Activated CD8-positive, alpha-beta T cell treated with anti-CD3 and anti-CD28 coated beads, Interleukin-2, amount 10 ng/mL, durations not matched to agents 7 days and 5 days (primary cell): ENCODE measurements at regions not wholly inside any gene's neighbourhood (a gene's known extent, or its start where the extent isn't known, plus 50 kb on each side); places are given as distances from the start of the nearest gene placed in this dataset.

Source experiments
- ATAC-seq: fragments of 150-1000 bp; cut with Tn5 transposase; one replicate; pipeline ENCODE4 v1.10.0; 2021; ENCODE audit warnings: moderate library complexity
- CTCF ChIA-PET: fragments of 350-600 bp; sonication (Branson Sonifier 250); formaldehyde crosslinking; loops from one replicate; lab custom pipeline; 2021; ENCODE audit warnings: antibody characterized with exemption; lab: Charles Lee
- POLR2A ChIA-PET: fragments of 350-600 bp; sonication (Branson Sonifier 250); formaldehyde crosslinking; loops from one replicate; lab custom pipeline; 2021; ENCODE audit warnings: antibody characterized with exemption; lab: Charles Lee
- DNase-seq: peaks from one replicate; pipeline ENCODE4 v3.0.0-alpha.2; 2020
- H3K27ac Mint-ChIP-seq: one replicate; pipeline ENCODE4 v1.8.0; 2021; ENCODE audit warnings: mild to moderate bottlenecking, mixed read lengths
- H3K27me3 Mint-ChIP-seq: one replicate; pipeline ENCODE4 v1.8.0; 2021; ENCODE audit warnings: low read depth, mixed read lengths
- H3K36me3 Mint-ChIP-seq: one replicate; pipeline ENCODE4 v1.8.0; 2021; ENCODE audit warnings: low read depth, mixed read lengths
- H3K4me1 Mint-ChIP-seq: one replicate; pipeline ENCODE4 v1.8.0; 2021; ENCODE audit warnings: low read depth, mixed read lengths
- H3K4me3 Mint-ChIP-seq: one replicate; pipeline ENCODE4 v1.8.0; 2021; ENCODE audit warnings: mild to moderate bottlenecking, mixed read lengths
- H3K9me3 Mint-ChIP-seq: one replicate; pipeline ENCODE4 v1.8.0; 2022; ENCODE audit warnings: mixed read lengths; ENCODE audit not compliant: insufficient read depth

DNA sequence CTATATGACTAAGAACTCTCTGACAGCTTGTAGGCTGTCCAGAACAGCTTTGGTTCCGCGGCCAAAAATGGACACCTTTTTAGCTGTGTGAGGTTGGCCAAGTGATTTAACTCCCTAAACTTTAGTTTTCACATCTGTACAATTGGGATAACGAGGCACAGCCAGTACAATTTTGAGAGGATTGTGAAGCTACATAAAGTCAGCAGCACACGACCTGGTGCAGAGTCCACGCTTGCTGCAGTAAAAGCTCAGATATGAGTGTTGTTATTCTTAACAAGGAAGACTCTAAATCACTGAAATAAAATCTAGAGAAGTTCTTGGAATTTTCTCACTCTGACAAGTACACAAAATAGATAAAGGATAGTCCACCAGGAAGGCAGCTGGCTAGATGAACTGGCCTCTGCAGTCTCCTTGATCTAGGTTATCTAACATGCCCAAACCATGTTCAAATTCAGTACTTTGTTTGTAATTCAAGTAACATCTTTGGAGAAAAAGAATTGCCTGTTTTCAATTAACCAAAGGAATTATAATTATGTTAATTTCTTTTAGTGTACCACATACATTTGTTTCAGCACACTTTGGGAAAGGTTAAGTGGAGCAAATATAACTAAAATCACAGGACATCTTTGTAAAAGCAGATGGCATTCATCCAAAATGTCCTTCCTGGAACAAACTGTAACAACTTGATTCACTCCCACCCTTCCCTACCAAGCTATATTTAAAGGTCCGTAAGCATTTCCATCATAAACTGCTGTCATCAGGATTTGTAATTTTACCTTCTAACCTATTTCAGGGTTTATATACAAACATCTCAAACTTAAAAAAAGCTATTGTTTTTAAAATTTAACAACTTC, 201.7 kb upstream of the STK17B start:
- Mint-ChIP-seq H3K9me3 (peaks cover 6% of the 10 kb centered on the region), H3K27me3 (no peaks in the 10 kb centered on the region), H3K4me1 (no peaks in the 10 kb centered on the region), H3K36me3 (peaks cover 5% of the 10 kb centered on the region), H3K27ac (no peak overlapping the region), H3K4me3 (no peak overlapping the region)
- no peak for ATAC-seq
- no peak for DNase-seq
- CTCF ChIA-PET, result interaction anchor here (0.7 to 1.3 kb wide), 2 partner anchors 35 to 219 kb away, joined by 3 to 4 read pairs; no protein-coding TSS in a partner anchor
- POLR2A ChIA-PET, result no interaction called here

- CTCF ChIA-PET, result interaction anchor here (0.7 kb wide), 1 partner anchor 14 kb away, joined by 3 read pairs; no protein-coding TSS in a partner anchor
- H3K36me3 Mint-ChIP-seq, result no peaks in the 10 kb centered on the region
- no peak for DNase-seq
- no peak overlapping the region for H3K27ac Mint-ChIP-seq
- POLR2A ChIA-PET, result no interaction called here
- no peaks in the 10 kb centered on the region for H3K27me3 Mint-ChIP-seq
- no peaks in the 10 kb centered on the region for H3K9me3 Mint-ChIP-seq
- ATAC-seq, result no peak
- H3K4me1 Mint-ChIP-seq, result no peaks in the 10 kb centered on the region
- no peak overlapping the region for H3K4me3 Mint-ChIP-seq
Measured at GRCh38 chr2:196376984-196377877, 205.9 kb upstream of the STK17B start.

DNA sequence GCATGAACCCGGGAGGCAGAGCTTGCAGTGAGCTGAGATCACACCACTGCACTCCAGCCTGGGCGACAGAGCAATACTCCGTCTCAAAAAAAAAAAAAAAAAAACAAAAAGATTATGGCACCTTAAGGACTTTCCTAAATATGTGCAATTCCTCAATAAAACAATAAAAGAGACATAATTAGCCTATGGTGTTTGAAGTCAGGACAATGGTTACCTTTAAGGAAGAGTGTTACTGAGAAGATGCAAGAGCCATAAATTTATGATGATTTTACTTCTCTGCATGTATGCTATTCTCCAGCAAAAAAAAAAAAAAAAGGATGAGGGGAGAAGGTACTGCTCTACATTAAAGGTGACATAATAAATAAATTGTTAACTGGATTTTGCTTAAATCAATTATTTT, 208.2 kb upstream of the STK17B start:
- ChIA-PET POLR2A (no interaction called here), CTCF (no interaction called here)
- H3K4me1 Mint-ChIP-seq, result no peaks in the 10 kb centered on the region
- no peak overlapping the region for H3K27ac Mint-ChIP-seq
- no peak for ATAC-seq
- H3K9me3 Mint-ChIP-seq, result no peaks in the 10 kb centered on the region
- no peak for DNase-seq
- H3K4me3 Mint-ChIP-seq, result no peak overlapping the region
- no peaks in the 10 kb centered on the region for H3K27me3 Mint-ChIP-seq
- no peaks in the 10 kb centered on the region for H3K36me3 Mint-ChIP-seq

GRCh38 chr2:196380098-196380497, 208.7 kb upstream of the STK17B start:
- CTCF ChIA-PET, result no interaction called here

DNA sequence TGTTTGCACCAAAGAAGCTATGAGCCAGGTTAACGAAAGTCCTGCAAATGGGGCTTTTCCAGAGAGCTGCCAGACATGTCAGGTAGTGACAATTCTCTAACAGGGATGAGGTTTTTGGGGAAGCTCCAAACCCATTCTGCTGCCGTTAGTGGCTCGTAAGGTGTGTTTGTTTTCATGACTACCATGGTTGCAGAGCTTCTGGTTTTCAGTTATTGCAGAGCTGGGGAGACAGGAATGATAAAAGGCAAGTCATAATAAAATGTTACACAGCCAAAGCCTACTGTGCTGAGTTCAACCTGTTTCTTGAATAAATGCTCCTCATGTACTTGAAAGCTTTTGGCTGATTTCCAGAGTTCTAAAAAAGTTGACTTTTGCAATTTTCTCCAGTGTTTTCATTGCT, 209.2 kb upstream of the STK17B start:
- Mint-ChIP-seq H3K4me3 (no peak overlapping the region), H3K27me3 (no peaks in the 10 kb centered on the region)
- POLR2A ChIA-PET, result no interaction called here

More at GRCh38 chr2:196380098-196380497, 208.7 kb upstream of the STK17B start:
- H3K36me3 Mint-ChIP-seq, result no peaks in the 10 kb centered on the region
- H3K9me3 Mint-ChIP-seq, result no peaks in the 10 kb centered on the region
- H3K27me3 Mint-ChIP-seq, result no peaks in the 10 kb centered on the region
- H3K4me1 Mint-ChIP-seq, result no peaks in the 10 kb centered on the region
- POLR2A ChIA-PET, result no interaction called here
- no peak overlapping the region for H3K4me3 Mint-ChIP-seq
- DNase-seq, result no peak
- no peak overlapping the region for H3K27ac Mint-ChIP-seq
- ATAC-seq, result no peak

GRCh38 chr2:196381464-196381863, 210.1 kb upstream of the STK17B start:
- Mint-ChIP-seq H3K4me3 (no peak overlapping the region), H3K4me1 (no peaks in the 10 kb centered on the region), H3K9me3 (no peaks in the 10 kb centered on the region), H3K36me3 (no peaks in the 10 kb centered on the region), H3K27ac (no peak overlapping the region), H3K27me3 (no peaks in the 10 kb centered on the region)
- ChIA-PET POLR2A (no interaction called here), CTCF (interaction anchor here (1.1 kb wide), 1 partner anchor 313 kb away, joined by 3 read pairs; the partner anchor contains the start of gene DNAH7)
- DNase-seq (no peak), ATAC-seq (no peak)

More for the DNA sequence above, 209.2 kb upstream of the STK17B start:
- Mint-ChIP-seq H3K4me1 (no peaks in the 10 kb centered on the region), H3K9me3 (no peaks in the 10 kb centered on the region), H3K36me3 (no peaks in the 10 kb centered on the region), H3K27ac (no peak overlapping the region)
- no peak for DNase-seq
- ATAC-seq, result no peak
- CTCF ChIA-PET, result interaction anchor here (1.1 kb wide), 1 partner anchor 312 kb away, joined by 3 read pairs; the partner anchor contains the start of gene DNAH7

DNA sequence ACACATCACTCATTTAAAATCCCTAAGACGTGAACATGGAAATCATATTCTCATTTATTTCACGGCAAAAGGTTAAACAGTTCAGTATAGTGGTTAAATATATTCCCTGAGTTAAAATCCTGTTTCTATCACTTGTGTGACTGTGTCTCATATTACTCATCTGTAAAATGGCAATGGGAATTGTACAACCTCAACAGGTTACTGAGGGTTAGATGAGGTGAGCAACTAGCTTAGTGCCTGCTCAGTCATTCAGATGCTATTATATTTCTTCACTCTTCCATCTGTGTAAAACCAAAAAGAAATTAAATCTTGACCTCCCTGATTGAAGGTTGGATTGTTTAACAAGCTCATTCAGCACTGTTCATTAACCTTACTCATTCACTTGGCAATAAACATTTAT, 212.4 kb upstream of the STK17B start:
- Mint-ChIP-seq H3K4me1 (no peaks in the 10 kb centered on the region), H3K27me3 (no peaks in the 10 kb centered on the region), H3K4me3 (no peak overlapping the region), H3K36me3 (no peaks in the 10 kb centered on the region), H3K9me3 (no peaks in the 10 kb centered on the region), H3K27ac (no peak overlapping the region)
- DNase-seq (no peak), ATAC-seq (no peak)
- CTCF ChIA-PET, result interaction anchor here (2.5 kb wide), 1 partner anchor 70 kb away, joined by 7 read pairs; no protein-coding TSS in a partner anchor
- POLR2A ChIA-PET, result no interaction called here

- H3K4me1 Mint-ChIP-seq, result no peaks in the 10 kb centered on the region
- CTCF ChIA-PET, result interaction anchor here (2.5 kb wide), 1 partner anchor 69 kb away, joined by 7 read pairs; no protein-coding TSS in a partner anchor
- H3K27ac Mint-ChIP-seq, result no peak overlapping the region
- H3K36me3 Mint-ChIP-seq, result no peaks in the 10 kb centered on the region
- H3K9me3 Mint-ChIP-seq, result no peaks in the 10 kb centered on the region
- ATAC-seq, result no peak
- no peak for DNase-seq
- POLR2A ChIA-PET, result no interaction called here
- H3K4me3 Mint-ChIP-seq, result no peak overlapping the region
- no peaks in the 10 kb centered on the region for H3K27me3 Mint-ChIP-seq
Measured at GRCh38 chr2:196384729-196385128, 213.4 kb upstream of the STK17B start.

GRCh38 chr2:196389670-196390069, 218.3 kb upstream of the STK17B start:
- peaks cover 3% of the 10 kb centered on the region for H3K9me3 Mint-ChIP-seq
- H3K4me3 Mint-ChIP-seq, result no peak overlapping the region
- ATAC-seq, result no peak
- H3K4me1 Mint-ChIP-seq, result no peaks in the 10 kb centered on the region
- ChIA-PET CTCF (no interaction called here), POLR2A (interaction anchor here (0.8 kb wide), 1 partner anchor 254 kb away, joined by 3 read pairs; no protein-coding TSS in a partner anchor)
- no peak overlapping the region for H3K27ac Mint-ChIP-seq
- H3K27me3 Mint-ChIP-seq, result no peaks in the 10 kb centered on the region
- H3K36me3 Mint-ChIP-seq, result no peaks in the 10 kb centered on the region
- no peak for DNase-seq

- Mint-ChIP-seq H3K36me3 (no peaks in the 10 kb centered on the region), H3K4me1 (no peaks in the 10 kb centered on the region), H3K27ac (no peak overlapping the region), H3K9me3 (peaks cover 3% of the 10 kb centered on the region), H3K27me3 (no peaks in the 10 kb centered on the region), H3K4me3 (no peak overlapping the region)
- DNase-seq (no peak), ATAC-seq (no peak)
- ChIA-PET CTCF (interaction anchor here (1.2 kb wide), 1 partner anchor 63 kb away, joined by 5 read pairs; no protein-coding TSS in a partner anchor), POLR2A (interaction anchor here (0.8 kb wide), 1 partner anchor 255 kb away, joined by 3 read pairs; no protein-coding TSS in a partner anchor)
Measured at GRCh38 chr2:196390243-196391148, 219.1 kb upstream of the STK17B start.

DNA sequence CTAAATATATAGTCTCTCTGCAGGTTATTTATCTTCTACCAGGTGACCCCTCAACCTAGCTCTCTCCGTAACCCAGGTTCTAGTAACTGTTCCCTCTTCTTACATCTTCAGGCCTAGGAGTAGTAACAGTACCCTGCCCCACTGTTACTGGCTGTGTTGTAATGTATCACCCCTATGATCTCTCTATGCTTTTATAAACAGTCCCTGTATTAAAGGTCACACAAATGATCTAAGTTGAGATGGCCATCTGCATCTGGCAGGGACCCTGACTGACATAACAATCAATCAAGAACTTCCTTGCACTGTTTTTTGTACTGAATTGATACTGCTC, 219.7 kb upstream of the STK17B start:
- H3K4me1 Mint-ChIP-seq, result no peaks in the 10 kb centered on the region
- no peak overlapping the region for H3K4me3 Mint-ChIP-seq
- H3K27ac Mint-ChIP-seq, result no peak overlapping the region
- DNase-seq, result no peak
- ATAC-seq, result no peak
- ChIA-PET CTCF (interaction anchor here (1.2 kb wide), 1 partner anchor 63 kb away, joined by 5 read pairs; no protein-coding TSS in a partner anchor), POLR2A (no interaction called here)
- peaks cover 3% of the 10 kb centered on the region for H3K9me3 Mint-ChIP-seq
- no peaks in the 10 kb centered on the region for H3K36me3 Mint-ChIP-seq
- H3K27me3 Mint-ChIP-seq, result no peaks in the 10 kb centered on the region
